ENCODE measurements at regions not wholly inside any gene's neighbourhood (a gene's known extent, or its start where the extent isn't known, plus 50 kb on each side); places are given as distances from the start of the nearest gene placed in this dataset.

- DNase-seq (ENCODE audit: low read depth, low spot score), result no peak
- POLR2A ChIA-PET, result no interaction called here
- H3K36me3 ChIP-seq (ENCODE audit: control insufficient read depth in 2 of 2, extremely low read depth in 1 of 2, insufficient read depth in 2 of 2, low read length in 2 of 2), result no peaks in the 10 kb centered on the region
- no peaks in the 10 kb centered on the region for H4K20me1 ChIP-seq (replicated peaks; ENCODE audit: control insufficient read depth, extremely low read depth, insufficient read depth, low read length)
- BruUV-seq (replicated peaks), result no TSS peak
- no peak overlapping the region for H3K4me3 ChIP-seq (replicated peaks in 1 of 3; ENCODE audit: insufficient read depth in 1 of 3, low read depth in 1 of 3, low read length in 3 of 3)
- H2AFZ ChIP-seq (ENCODE audit: low read depth, low read length), result no peak overlapping the region
- no peak for FAIRE-seq
- no peaks in the 10 kb centered on the region for H3K79me2 ChIP-seq (ENCODE audit: control insufficient read depth, insufficient read depth, low read length)
- no peaks in the 10 kb centered on the region for H3K27me3 ChIP-seq (ENCODE audit: control insufficient read depth in 2 of 2, insufficient read depth in 2 of 2, low read length in 2 of 2)
- H3K4me1 ChIP-seq (ENCODE audit: control insufficient read depth, extremely low read depth, insufficient read depth, low read length), result no peaks in the 10 kb centered on the region
- no peaks in the 10 kb centered on the region for H3K9me3 ChIP-seq (replicated peaks; ENCODE audit: control insufficient read depth, insufficient read depth, low read length)
- H3K9ac ChIP-seq (replicated peaks; ENCODE audit: extremely low read depth, insufficient read depth, low read length), result no peak overlapping the region
- TF ChIP-seq MYC (IDR thresholded peaks at IDR 0.05; ENCODE audit: low read depth, low read length), result no peak
- TF ChIP-seq FOS (IDR thresholded peaks at IDR 0.05; ENCODE audit: borderline replicate concordance, insufficient read depth, low read length), result no peak
- no peak for TF ChIP-seq POLR2A (IDR thresholded peaks at IDR 0.05; ENCODE audit: low read depth, low read length)
- TF ChIP-seq POLR2AphosphoS5 (IDR thresholded peaks at IDR 0.05; ENCODE audit: insufficient read depth, low read depth, low read length), result no peak
- TF ChIP-seq MAX (IDR thresholded peaks at IDR 0.05; ENCODE audit: insufficient read depth, insufficient read length), result no peak
- TF ChIP-seq CTCF (IDR thresholded peaks at IDR 0.05; ENCODE audit: extremely low read depth in 1 of 2, insufficient read depth in 1 of 2, low read depth in 1 of 2, low read length in 2 of 2), result no peak
- TF ChIP-seq GATA2 (IDR thresholded peaks at IDR 0.05; ENCODE audit: insufficient read depth, insufficient read length, low read depth, low read length), result no peak
- no peak for TF ChIP-seq EZH2 (IDR thresholded peaks at IDR 0.05; ENCODE audit: borderline replicate concordance, low read depth, low read length, severe bottlenecking)
- TF ChIP-seq JUN (IDR thresholded peaks at IDR 0.05; ENCODE audit: borderline replicate concordance, insufficient read depth, insufficient read length, low read depth), result no peak
- no peaks in the 10 kb centered on the region for H3K9me1 ChIP-seq (replicated peaks; ENCODE audit: control insufficient read depth, extremely low read depth, insufficient read depth, low read length)
- H3K27ac ChIP-seq (ENCODE audit: insufficient read depth, low read depth, low read length), result no peak overlapping the region
- CTCF ChIA-PET, result no interaction called here
- intact Hi-C loops (cut with micrococcal nuclease) (no loop called here), dilution Hi-C loops (cut with MboI; ENCODE audit: extremely low pct_ligation_motif_present, low sequenced_read_pairs) (no loop called here)
- no peak overlapping the region for H3K4me2 ChIP-seq (ENCODE audit: insufficient read depth, low read length)
These were observed 101.5 kb upstream of the GHR start for GRCh38 chr5:42321785-42322184.

Measured in endothelial cell of umbilical vein (primary cell).